HUDEP-2 (cell line): ENCODE measurements at regions not wholly inside any gene's neighbourhood (a gene's known extent, or its start where the extent isn't known, plus 50 kb on each side); places are given as distances from the start of the nearest gene placed in this dataset.

Experiments used
- DNase-seq, 76 experiments: peaks; one replicate each; lab custom pipeline; 2025; ENCODE audit not compliant: unreplicated experiment in 76 of 76; lab: John Stamatoyannopoulos, UW

GRCh38 chr5:121296356-121296755 is 555.3 kb upstream of the FTMT start:
- peak in 1 of 76 experiments; percentile 10 for DNase-seq

- no peak for DNase-seq
Observed at GRCh38 chr5:121299153-121299552, 552.5 kb upstream of the FTMT start.

DNA sequence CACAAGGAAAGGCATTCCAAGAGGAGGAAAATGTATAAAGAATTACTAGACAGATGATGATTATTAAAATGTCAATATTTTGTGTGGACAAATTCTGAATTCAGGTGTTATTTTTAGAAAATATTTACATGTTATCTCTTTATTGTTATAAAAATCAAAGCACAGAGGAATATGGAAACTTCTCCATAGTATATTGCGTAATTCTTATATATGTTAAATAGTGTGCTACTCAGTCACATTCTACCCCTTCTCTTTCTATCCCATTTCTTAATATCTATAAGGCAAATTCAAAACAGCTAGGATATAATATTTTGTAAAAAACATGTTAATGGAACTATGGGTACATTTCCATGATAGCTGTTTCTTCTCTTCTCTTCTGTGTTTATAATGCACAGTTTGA is 546.8 kb upstream of the FTMT start:
- DNase-seq = no peak

DNA sequence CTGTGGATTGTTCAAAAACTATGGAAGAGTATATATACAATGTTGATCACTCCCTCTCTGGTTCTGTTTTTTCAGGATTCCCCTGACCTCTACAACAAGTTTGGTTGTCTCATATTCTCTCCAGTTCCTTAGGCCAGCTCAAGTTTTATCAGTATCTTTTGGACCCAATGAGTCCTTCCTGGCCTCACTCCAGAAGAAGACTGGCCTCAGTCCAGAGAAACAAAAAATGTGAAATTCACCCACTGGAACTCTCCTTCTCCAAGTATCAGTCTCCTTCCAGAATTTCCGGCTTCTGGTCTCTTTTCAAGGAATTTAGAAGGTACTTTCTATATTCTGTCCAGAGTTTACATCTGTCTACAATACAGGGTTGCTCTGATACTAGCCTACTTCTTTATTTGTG is 537.8 kb upstream of the FTMT start:
- DNase-seq = peak in 34 of 76 experiments; percentile 0 to 57 (median 22)

DNA sequence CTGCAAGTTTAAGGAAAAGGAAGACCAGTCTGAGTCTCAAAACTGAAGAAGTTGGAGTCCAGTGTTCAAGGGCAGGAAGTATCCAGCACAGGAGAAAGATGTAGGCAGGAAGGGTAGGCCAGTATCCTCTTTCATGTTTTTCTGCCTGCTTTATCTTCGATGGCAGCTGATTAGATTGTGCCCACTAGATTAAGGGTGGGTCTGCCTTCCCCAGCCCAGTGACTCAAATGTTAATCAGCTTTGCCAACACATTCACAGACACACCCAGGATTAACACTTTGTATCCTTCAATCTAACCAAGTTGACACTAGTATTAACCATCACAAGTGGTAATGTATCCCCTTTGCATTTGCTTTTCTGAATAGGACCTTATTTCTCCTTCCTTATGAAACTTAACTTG is 535.9 kb upstream of the FTMT start:
- peak in 8 of 76 experiments; percentile 1 to 53 (median 18) for DNase-seq

- DNase-seq = no peak
Observed at GRCh38 chr5:121319292-121319691, 532.4 kb upstream of the FTMT start.

DNA sequence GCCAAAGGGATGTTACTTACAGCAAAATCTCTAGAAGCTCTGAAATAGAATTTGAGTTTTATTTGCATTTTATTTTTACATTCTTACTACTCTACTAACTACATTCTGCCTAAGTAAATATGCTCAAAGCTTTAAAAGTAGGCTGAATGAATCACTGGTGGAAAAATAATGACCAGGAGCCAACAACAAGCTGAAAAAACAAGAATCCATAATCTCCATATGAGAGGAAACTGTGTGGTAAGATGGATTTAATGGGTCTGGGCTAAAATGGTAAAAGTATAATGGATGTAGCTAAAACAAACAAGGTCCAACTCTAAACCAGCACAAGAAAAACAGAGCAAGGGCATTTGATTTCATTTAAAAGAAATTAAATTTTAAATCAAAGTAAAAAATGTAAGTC is 525.8 kb upstream of the FTMT start:
- DNase-seq = no peak

- no peak for DNase-seq
Observed at GRCh38 chr5:121350181-121350930, 501.3 kb upstream of the FTMT start.

GRCh38 chr5:121366515-121366914 is 485.2 kb upstream of the FTMT start:
- no peak for DNase-seq

- DNase-seq = no peak
Observed at GRCh38 chr5:121373371-121373770, 478.3 kb upstream of the FTMT start.

DNA sequence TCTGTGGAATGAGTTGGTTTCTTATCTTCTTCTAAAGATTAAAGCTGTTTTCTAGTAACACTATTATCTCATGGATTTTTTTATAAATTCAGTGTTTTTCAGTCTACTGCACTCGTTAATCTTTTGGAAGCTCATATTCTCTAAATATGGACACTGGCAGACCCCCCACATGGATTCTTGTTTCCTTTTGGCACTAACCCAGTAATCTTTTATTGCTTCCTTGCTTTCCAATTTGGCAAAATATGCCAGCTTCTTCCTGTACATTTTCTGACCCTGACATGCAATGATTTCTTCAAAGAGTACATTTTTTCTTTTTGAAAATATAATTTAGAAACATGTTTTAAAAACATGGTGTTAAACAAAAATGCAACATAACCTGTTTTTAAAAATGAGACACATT is 474.2 kb upstream of the FTMT start:
- DNase-seq = no peak

DNA sequence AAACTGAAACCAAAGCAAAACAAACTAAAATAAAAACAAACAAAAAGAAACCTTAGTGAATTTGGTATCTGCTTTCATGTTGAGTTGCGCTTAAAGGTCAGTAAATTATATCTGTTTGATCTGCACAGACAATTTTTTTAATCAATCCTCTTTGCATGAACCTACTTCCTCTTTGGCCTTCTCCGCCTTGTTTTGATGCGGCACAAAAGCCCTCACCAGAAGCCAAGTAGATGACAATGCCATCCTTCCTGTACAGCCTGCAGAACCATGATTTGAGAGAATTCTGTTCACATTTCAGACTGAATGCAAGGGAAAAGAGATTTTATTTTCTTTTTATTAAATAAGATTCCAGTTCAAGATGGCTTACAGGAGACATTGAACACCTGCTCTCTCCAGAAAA is 473.6 kb upstream of the FTMT start:
- peak in 1 of 76 experiments; percentile 10 for DNase-seq

DNA sequence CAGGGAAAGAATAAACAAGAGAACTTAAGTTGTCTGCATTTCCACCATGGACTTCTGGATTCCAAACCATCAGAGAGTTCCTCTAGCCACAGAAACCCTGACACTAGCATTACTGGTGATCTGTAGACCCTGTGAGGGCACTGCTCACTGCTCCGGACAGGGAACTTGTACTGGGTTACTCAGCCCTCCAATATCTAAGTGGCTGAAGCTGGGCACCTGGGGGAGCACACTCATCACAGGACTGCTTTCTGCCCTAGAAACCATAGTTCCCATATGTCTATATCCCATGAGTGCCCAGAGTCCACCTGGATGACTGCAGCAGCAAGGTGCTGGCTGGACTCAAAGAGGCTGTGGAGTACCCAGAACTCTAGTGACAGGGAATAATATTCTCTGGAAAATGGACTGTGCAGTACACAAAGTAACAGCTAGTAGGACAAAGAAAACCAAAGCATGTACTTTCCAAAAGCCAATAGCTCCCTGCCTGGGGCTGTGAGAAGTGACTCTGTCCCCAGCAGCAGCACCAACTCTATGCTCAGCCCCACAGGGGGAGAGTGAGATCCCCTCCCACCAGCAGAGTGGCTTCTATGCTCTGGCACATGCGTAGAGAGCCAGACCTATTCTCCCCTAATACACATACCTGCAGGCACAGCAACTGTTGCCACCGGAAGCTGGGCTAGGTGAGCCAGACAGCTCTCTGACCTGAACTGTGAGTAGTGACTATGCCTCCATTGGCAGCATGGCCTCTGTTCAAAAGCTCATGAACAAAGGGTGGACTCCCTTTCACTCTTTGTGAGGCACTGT is 472.9 kb upstream of the FTMT start:
- no peak for DNase-seq

GRCh38 chr5:121380066-121380465 is 471.6 kb upstream of the FTMT start:
- DNase-seq = no peak

- no peak for DNase-seq
Observed at GRCh38 chr5:121384359-121384758, 467.3 kb upstream of the FTMT start.

- no peak for DNase-seq
Observed at GRCh38 chr5:121386334-121386733, 465.3 kb upstream of the FTMT start.

GRCh38 chr5:121396716-121397115 is 455.0 kb upstream of the FTMT start:
- DNase-seq = no peak

DNA sequence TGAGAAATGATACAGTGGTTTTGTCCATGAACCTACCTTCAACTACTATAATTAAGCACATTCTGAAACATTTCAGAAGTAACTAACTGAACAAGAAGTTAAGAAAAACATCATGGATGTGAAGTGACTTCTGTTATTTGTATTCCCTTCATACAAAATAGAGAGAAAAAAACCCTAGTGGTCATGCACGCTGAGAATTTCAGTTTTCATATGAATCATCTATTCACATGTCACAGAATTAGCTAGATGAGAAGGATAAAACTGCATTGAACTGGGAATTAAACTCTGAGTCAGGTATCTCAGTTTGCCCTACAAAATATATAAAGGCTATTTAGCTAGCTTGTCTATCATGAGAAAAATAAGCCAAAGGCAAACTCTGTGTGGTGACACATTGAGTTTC is 451.8 kb upstream of the FTMT start:
- DNase-seq = no peak

DNA sequence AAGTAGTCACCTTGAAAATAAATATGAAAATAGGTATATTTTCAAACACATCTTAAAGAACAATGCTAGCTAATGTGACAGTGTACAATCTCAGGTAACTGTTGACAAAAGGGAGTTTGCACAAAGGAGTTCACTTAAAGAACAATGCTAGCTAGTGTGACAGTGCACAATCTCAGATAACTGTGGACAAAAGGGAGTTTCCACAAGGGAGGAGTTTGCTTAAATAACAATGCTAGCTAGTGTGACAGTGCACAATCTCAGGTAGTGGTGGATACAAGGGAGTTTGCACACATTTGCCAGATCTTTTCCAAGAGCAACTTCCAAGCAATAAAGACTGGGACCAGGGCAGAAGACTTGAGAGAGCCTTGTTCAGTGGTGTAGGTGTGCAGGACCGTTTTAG is 442.9 kb upstream of the FTMT start:
- no peak for DNase-seq

- DNase-seq = no peak
Observed at GRCh38 chr5:121415270-121415669, 436.4 kb upstream of the FTMT start.

DNA sequence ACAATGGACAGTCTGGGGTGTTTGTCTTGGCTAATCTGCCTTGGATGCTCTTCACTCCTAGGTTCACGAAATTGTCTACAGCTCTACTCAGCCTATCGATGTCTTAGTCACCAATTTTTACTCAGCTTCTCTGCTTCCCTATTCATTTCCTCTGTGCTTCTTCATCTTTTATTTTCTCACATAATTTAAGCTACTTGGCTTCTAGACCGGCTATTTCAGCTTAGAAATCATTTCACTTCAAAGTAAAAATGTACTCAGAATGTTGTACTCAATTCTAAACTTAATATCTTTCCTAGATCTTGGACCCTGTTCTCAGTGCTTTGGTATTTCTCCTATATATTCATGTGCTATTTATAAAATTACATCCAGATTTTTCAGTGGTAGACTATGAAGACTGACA is 430.0 kb upstream of the FTMT start:
- no peak for DNase-seq

- no peak for DNase-seq
Observed at GRCh38 chr5:121424976-121425375, 426.7 kb upstream of the FTMT start.
